Ascending aorta (tissue), 2 donors: ENCODE measurements at regions not wholly inside any gene's neighbourhood (a gene's known extent, or its start where the extent isn't known, plus 50 kb on each side); places are given as distances from the start of the nearest gene placed in this dataset.

ENCODE experiments used
- DNase-seq, 2 donors: peaks; one replicate each; pipeline ENCODE4 v3.0.0-alpha.2; 2019; ENCODE audit warnings: low spot score in 2 of 2
- H3K27ac ChIP-seq, 2 donors: fragments of 200-600 bp; sonication (generic); one replicate each; pipeline ENCODE4 v1.5.1; 2016 to 2017; ENCODE audit warnings: mild to moderate bottlenecking in 1 of 2
- H3K27me3 ChIP-seq: fragments of 200-600 bp; sonication (generic); one replicate; pipeline ENCODE4 v1.5.1; 2017
- H3K36me3 ChIP-seq, 2 donors: fragments of 200-600 bp; sonication (generic); one replicate each; pipeline ENCODE4 v1.5.1; 2016
- H3K4me1 ChIP-seq, 2 donors: fragments of 200-600 bp; sonication (generic); one replicate each; pipeline ENCODE4 v1.5.1; 2016 to 2017; ENCODE audit warnings: mild to moderate bottlenecking in 1 of 2
- H3K4me3 ChIP-seq, 2 donors: fragments of 200-600 bp; sonication (generic); one replicate each; pipeline ENCODE4 v1.5.1; 2016 to 2017; ENCODE audit warnings: mild to moderate bottlenecking in 1 of 2
- H3K9me3 ChIP-seq, 2 donors: fragments of 200-600 bp; sonication (generic); one replicate each; pipeline ENCODE4 v1.5.1; 2016
- intact Hi-C: fragments of 100-400 bp; cut with DNase I; formaldehyde crosslinking; loops from one replicate; pipeline ENCODE4 v1.15.1; 2023
- TF ChIP-seq, protein P1 (sequence below), 3 experiments: fragments of 200-600 bp in 2 of 3; fragments of 450-650 bp in 1 of 3; sonication (generic) in 2 of 3; IDR thresholded peaks; one replicate each; pipeline ENCODE4 v1.5.1; 2016 to 2019; ENCODE audit warnings: antibody characterized with exemption in 3 of 3, mild to moderate bottlenecking in 1 of 3, moderate library complexity in 1 of 3

DNA sequence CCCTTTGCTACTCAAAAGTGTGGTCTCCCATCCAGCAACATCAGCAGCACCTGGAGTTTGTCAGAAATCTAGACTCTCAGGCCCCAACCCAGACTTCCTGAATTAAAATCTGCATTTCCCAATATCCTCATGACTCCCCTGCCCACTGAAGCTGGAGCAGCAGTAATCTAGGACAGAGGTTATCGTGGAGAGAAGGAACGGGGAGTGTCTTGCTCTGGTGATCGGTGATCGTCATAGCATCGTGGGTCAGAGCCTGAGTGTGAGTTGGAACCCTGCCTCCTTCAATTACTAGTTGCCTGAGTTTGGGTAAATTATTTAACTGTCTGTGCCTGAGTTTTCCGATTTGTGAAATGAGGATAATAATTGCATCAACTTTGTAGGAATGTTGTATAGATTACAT lies 217.3 kb upstream of the ATP5MC3 start:
- TF ChIP-seq, protein P1, sequence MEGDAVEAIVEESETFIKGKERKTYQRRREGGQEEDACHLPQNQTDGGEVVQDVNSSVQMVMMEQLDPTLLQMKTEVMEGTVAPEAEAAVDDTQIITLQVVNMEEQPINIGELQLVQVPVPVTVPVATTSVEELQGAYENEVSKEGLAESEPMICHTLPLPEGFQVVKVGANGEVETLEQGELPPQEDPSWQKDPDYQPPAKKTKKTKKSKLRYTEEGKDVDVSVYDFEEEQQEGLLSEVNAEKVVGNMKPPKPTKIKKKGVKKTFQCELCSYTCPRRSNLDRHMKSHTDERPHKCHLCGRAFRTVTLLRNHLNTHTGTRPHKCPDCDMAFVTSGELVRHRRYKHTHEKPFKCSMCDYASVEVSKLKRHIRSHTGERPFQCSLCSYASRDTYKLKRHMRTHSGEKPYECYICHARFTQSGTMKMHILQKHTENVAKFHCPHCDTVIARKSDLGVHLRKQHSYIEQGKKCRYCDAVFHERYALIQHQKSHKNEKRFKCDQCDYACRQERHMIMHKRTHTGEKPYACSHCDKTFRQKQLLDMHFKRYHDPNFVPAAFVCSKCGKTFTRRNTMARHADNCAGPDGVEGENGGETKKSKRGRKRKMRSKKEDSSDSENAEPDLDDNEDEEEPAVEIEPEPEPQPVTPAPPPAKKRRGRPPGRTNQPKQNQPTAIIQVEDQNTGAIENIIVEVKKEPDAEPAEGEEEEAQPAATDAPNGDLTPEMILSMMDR (IDR thresholded peaks at IDR 0.05) = no peak
- DNase-seq = no peak
- Histone ChIP-seq H3K4me1 (no peaks in the 10 kb centered on the region), H3K36me3 (no peaks in the 10 kb centered on the region), H3K27ac (no peak overlapping the region), H3K9me3 (no peaks in the 10 kb centered on the region), H3K4me3 (no peak overlapping the region), H3K27me3 (no peaks in the 10 kb centered on the region)
- intact Hi-C loops = no loop called here

DNA sequence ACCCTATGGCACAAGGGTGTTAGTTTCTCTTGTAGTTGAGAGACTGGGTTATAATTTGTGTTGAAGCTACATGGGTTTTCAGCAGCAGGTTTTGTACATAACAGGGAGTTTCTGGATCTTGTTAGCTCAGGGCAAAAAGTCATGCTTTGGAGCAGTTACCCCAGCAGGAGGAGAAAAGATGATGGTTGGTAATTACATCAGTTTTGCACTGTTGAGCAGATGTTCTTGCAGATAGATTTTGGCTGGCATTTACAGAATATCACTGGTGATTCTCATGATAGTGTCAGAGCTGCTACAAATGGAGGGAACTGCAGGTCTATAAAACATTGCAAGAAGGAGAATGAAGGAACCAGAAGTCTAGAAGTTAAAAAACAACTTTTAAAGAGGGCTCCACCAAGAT lies 215.2 kb upstream of the ATP5MC3 start:
- no peak overlapping the region for H3K4me3 ChIP-seq
- TF ChIP-seq, protein P1 (IDR thresholded peaks at IDR 0.05) = no peak
- H3K27me3 ChIP-seq = no peaks in the 10 kb centered on the region
- no peaks in the 10 kb centered on the region for H3K36me3 ChIP-seq
- no peak overlapping the region for H3K27ac ChIP-seq
- intact Hi-C loops = no loop called here
- H3K4me1 ChIP-seq = no peaks in the 10 kb centered on the region
- no peak for DNase-seq
- no peaks in the 10 kb centered on the region for H3K9me3 ChIP-seq

DNA sequence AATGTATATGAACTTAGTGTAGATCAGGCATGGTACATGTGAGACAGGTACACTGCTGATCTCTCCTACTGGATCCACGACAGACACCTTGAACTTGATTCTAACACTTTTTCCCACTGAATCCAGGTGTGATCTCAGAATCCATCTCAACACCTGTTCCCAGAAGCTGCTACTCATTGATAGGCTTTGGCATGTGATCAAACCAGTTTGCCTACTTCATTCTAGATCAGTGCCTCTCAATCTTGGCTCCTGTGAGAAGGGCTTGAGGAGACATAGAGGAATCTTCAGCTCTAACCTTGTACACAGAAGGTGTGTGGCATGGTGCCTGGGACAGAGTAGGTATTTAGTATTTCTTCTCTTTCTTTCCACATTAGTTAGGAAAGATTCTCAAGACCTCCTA lies 212.3 kb upstream of the ATP5MC3 start:
- no peak for DNase-seq
- no peaks in the 10 kb centered on the region for H3K9me3 ChIP-seq
- H3K4me3 ChIP-seq = no peak overlapping the region
- H3K36me3 ChIP-seq = no peaks in the 10 kb centered on the region
- H3K27me3 ChIP-seq = no peaks in the 10 kb centered on the region
- TF ChIP-seq, protein P1 (IDR thresholded peaks at IDR 0.05) = no peak
- H3K27ac ChIP-seq = no peak overlapping the region
- intact Hi-C loops = no loop called here
- H3K4me1 ChIP-seq = no peaks in the 10 kb centered on the region

DNA sequence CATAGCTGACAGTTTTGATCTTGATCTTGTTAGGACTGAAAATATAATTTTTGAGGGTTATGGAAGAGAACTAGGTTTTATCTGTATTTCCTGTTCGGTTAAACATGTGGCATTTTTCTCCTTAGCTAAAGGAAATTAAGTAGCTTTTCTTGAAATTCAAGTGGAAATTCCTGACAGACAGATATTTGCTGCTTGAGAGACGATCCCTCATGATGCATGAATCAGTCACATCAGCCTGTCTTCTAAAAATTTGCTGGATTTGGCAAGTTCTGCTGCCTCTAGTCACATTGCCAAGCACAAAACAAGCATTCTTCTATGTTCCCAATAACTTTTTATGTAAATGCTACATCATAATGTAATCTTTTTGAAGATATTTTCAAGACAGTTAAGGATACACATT lies 201.8 kb upstream of the ATP5MC3 start:
- no peaks in the 10 kb centered on the region for H3K4me1 ChIP-seq
- no peak overlapping the region for H3K27ac ChIP-seq
- H3K9me3 ChIP-seq = no peaks in the 10 kb centered on the region
- H3K36me3 ChIP-seq = no peaks in the 10 kb centered on the region
- no peak overlapping the region for H3K4me3 ChIP-seq
- no peaks in the 10 kb centered on the region for H3K27me3 ChIP-seq
- intact Hi-C loops = no loop called here
- DNase-seq = no peak
- TF ChIP-seq, protein P1 (IDR thresholded peaks at IDR 0.05) = no peak

DNA sequence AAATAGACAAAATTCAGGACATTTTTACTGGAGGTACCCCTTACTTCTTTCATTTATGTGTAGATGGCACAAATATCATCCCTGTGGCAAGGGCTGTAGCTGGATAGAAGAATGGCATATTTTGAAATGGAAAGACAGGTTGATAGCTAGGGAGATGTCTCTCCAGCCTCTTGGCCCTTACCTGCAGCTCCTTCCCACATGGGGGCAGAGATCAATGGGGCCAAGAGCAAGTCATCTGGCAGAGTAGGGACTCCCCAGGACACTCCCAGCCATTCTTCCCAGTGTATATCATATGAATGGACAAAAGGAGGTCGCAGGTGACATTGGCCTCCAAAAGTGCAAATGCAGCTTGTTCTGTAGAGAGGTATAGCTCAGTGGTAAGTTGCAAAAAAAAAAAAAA lies 192.2 kb upstream of the ATP5MC3 start:
- DNase-seq = no peak
- Histone ChIP-seq H3K4me1 (no peaks in the 10 kb centered on the region), H3K27ac (no peak overlapping the region), H3K27me3 (no peaks in the 10 kb centered on the region), H3K9me3 (no peaks in the 10 kb centered on the region), H3K36me3 (no peaks in the 10 kb centered on the region), H3K4me3 (no peak overlapping the region)
- intact Hi-C loops = no loop called here
- TF ChIP-seq, protein P1 (IDR thresholded peaks at IDR 0.05) = no peak
